ENCODE measurements at regions not wholly inside any gene's neighbourhood (a gene's known extent, or its start where the extent isn't known, plus 50 kb on each side); places are given as distances from the start of the nearest gene placed in this dataset.

DNA sequence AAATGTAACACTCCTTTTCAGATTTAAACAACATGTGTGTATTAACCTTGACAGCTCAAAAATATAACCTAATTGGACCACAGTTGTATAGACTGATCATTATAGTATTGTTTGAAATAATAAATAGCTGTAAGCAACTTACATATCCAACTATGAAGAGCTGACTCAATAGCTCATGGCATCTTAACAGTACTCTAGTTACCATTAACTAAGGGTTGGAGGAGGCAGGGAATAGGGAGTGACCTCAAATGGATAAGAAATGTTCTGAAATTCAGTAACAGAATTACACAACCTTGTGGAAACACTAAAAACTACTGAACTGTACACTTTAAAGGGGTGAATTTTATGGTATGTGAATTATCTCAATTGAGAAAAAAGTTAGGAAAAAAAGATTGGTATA is 136.5 kb upstream of the CPEB2 start:
- TF ChIP-seq NFIC (IDR thresholded peaks at IDR 0.05; ENCODE audit: borderline replicate concordance) = no peak
- no peak for TF ChIP-seq MXI1 (IDR thresholded peaks at IDR 0.05; ENCODE audit: low read depth, low read length)
- TF ChIP-seq, protein P1, sequence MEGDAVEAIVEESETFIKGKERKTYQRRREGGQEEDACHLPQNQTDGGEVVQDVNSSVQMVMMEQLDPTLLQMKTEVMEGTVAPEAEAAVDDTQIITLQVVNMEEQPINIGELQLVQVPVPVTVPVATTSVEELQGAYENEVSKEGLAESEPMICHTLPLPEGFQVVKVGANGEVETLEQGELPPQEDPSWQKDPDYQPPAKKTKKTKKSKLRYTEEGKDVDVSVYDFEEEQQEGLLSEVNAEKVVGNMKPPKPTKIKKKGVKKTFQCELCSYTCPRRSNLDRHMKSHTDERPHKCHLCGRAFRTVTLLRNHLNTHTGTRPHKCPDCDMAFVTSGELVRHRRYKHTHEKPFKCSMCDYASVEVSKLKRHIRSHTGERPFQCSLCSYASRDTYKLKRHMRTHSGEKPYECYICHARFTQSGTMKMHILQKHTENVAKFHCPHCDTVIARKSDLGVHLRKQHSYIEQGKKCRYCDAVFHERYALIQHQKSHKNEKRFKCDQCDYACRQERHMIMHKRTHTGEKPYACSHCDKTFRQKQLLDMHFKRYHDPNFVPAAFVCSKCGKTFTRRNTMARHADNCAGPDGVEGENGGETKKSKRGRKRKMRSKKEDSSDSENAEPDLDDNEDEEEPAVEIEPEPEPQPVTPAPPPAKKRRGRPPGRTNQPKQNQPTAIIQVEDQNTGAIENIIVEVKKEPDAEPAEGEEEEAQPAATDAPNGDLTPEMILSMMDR (IDR thresholded peaks at IDR 0.05) = no peak
- no peak for TF ChIP-seq ZBTB33 (IDR thresholded peaks at IDR 0.05; ENCODE audit: borderline replicate concordance, low read depth)
- no peak for TF ChIP-seq SMC3 (IDR thresholded peaks at IDR 0.05; ENCODE audit: low read depth, low read length)
- TF ChIP-seq EP300 (IDR thresholded peaks at IDR 0.05; ENCODE audit: borderline replicate concordance in 1 of 2, low read depth in 1 of 2, low read length in 1 of 2) = no peak
- TF ChIP-seq TAF1 (IDR thresholded peaks at IDR 0.05; ENCODE audit: borderline replicate concordance, low read depth, low read length) = no peak
- TF ChIP-seq POLR2AphosphoS5 (IDR thresholded peaks at IDR 0.05; ENCODE audit: low read depth, low read length) = no peak
- TF ChIP-seq GABPA (IDR thresholded peaks at IDR 0.05; ENCODE audit: low read depth) = no peak
- TF ChIP-seq, protein P2, sequence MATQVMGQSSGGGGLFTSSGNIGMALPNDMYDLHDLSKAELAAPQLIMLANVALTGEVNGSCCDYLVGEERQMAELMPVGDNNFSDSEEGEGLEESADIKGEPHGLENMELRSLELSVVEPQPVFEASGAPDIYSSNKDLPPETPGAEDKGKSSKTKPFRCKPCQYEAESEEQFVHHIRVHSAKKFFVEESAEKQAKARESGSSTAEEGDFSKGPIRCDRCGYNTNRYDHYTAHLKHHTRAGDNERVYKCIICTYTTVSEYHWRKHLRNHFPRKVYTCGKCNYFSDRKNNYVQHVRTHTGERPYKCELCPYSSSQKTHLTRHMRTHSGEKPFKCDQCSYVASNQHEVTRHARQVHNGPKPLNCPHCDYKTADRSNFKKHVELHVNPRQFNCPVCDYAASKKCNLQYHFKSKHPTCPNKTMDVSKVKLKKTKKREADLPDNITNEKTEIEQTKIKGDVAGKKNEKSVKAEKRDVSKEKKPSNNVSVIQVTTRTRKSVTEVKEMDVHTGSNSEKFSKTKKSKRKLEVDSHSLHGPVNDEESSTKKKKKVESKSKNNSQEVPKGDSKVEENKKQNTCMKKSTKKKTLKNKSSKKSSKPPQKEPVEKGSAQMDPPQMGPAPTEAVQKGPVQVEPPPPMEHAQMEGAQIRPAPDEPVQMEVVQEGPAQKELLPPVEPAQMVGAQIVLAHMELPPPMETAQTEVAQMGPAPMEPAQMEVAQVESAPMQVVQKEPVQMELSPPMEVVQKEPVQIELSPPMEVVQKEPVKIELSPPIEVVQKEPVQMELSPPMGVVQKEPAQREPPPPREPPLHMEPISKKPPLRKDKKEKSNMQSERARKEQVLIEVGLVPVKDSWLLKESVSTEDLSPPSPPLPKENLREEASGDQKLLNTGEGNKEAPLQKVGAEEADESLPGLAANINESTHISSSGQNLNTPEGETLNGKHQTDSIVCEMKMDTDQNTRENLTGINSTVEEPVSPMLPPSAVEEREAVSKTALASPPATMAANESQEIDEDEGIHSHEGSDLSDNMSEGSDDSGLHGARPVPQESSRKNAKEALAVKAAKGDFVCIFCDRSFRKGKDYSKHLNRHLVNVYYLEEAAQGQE (IDR thresholded peaks at IDR 0.05; ENCODE audit: low read depth, low read length) = no peak
- TF ChIP-seq RCOR1 (IDR thresholded peaks at IDR 0.05; ENCODE audit: low read length) = no peak
- TF ChIP-seq FOXJ3 (CRISPR knock-in tag; IDR thresholded peaks at IDR 0.05) = no peak
- TF ChIP-seq SIN3A (IDR thresholded peaks at IDR 0.05; ENCODE audit: borderline replicate concordance, low read depth, low read length) = no peak
- no peak for TF ChIP-seq EZH2phosphoT487 (IDR thresholded peaks at IDR 0.05; ENCODE audit: borderline replicate concordance, low read depth)

Data from SK-N-SH (cell line).